ENCODE measurements at regions not wholly inside any gene's neighbourhood (a gene's known extent, or its start where the extent isn't known, plus 50 kb on each side); places are given as distances from the start of the nearest gene placed in this dataset.

- Histone ChIP-seq H3K18ac (ENCODE audit: extremely low read depth, low read length) (no peak overlapping the region), H3K4me1 (replicated peaks in 1 of 4; ENCODE audit: control insufficient read depth in 3 of 4, insufficient read depth in 4 of 4, low read length in 3 of 4) (peaks cover under 1 to 21% (median 9%) of the 10 kb centered on the region in 4 experiments), H2BK5ac (ENCODE audit: low read depth, low read length) (no peak overlapping the region), H3K4me2 (ENCODE audit: insufficient read depth in 1 of 2, low read depth in 2 of 2, low read length in 2 of 2) (no peak overlapping the region), H3K4ac (replicated peaks; ENCODE audit: insufficient read length, low read depth, low read length) (no peak overlapping the region), H4K8ac (ENCODE audit: extremely low read depth, insufficient read depth, low read length) (no peak overlapping the region), H3K4me3 (ENCODE audit: extremely low read depth in 1 of 4, insufficient read depth in 2 of 4, low read depth in 3 of 4, low read length in 4 of 4) (no peak overlapping the region), H2BK12ac (ENCODE audit: low read depth, low read length) (no peak overlapping the region), H3K9ac (replicated peaks in 1 of 4; ENCODE audit: extremely low read depth in 1 of 4, low read depth in 3 of 4, low read length in 3 of 4) (no peak overlapping the region), H3K23me2 (ENCODE audit: low read depth, low read length) (no peaks in the 10 kb centered on the region), H4K91ac (replicated peaks; ENCODE audit: insufficient read length, low read length) (no peak overlapping the region), H4K20me1 (replicated peaks in 1 of 2; ENCODE audit: control insufficient read depth in 1 of 2, insufficient read depth in 2 of 2, low read length in 2 of 2) (no peaks in the 10 kb centered on the region), H3K79me2 (ENCODE audit: control insufficient read depth in 1 of 2, insufficient read depth in 2 of 2, low read length in 2 of 2) (no peaks in the 10 kb centered on the region), H3K79me1 (ENCODE audit: low read depth, low read length) (no peaks in the 10 kb centered on the region), H3K36me3 (ENCODE audit: control insufficient read depth in 2 of 4, insufficient read depth in 4 of 4, low read length in 3 of 4) (no peaks in the 10 kb centered on the region), H3K27me3 (replicated peaks in 1 of 4; ENCODE audit: control insufficient read depth in 3 of 4, extremely low read depth in 1 of 4, insufficient read depth in 3 of 4, low read length in 3 of 4) (no peaks in the 10 kb centered on the region), H2BK120ac (replicated peaks; ENCODE audit: low read depth, low read length) (no peak overlapping the region), H3K9me3 (ENCODE audit: insufficient read depth in 2 of 2, low read depth in 1 of 2, low read length in 1 of 2) (no peaks in the 10 kb centered on the region), H2AFZ (ENCODE audit: low read length) (no peak overlapping the region), H3K56ac (replicated peaks; ENCODE audit: insufficient read length, low read depth, low read length) (no peak overlapping the region), H3K27ac (ENCODE audit: low read depth, low read length) (no peak overlapping the region), H2BK15ac (ENCODE audit: low read length) (no peak overlapping the region), H2BK20ac (ENCODE audit: low read length) (no peak overlapping the region), H3K23ac (ENCODE audit: insufficient read length) (no peak overlapping the region), H4K5ac (ENCODE audit: insufficient read length, low read depth, low read length) (no peak overlapping the region), H2AK5ac (ENCODE audit: low read depth, low read length) (no peak overlapping the region), H3K14ac (ENCODE audit: insufficient read length) (no peak overlapping the region)
- no peak for TF ChIP-seq USF2 (IDR thresholded peaks at IDR 0.05; ENCODE audit: low read length)
- no peak for TF ChIP-seq SP2 (IDR thresholded peaks at IDR 0.05; ENCODE audit: low read length)
- no peak for TF ChIP-seq BACH1 (IDR thresholded peaks at IDR 0.05; ENCODE audit: low read length)
- no peak for TF ChIP-seq CHD2 (IDR thresholded peaks at IDR 0.05; ENCODE audit: low read length)
- no peak for TF ChIP-seq CBX5 (IDR thresholded peaks at IDR 0.05; ENCODE audit: low read depth, low read length)
- TF ChIP-seq SAP30 (IDR thresholded peaks at IDR 0.05; ENCODE audit: insufficient read depth, insufficient replicate concordance, low read length), result no peak
- TF ChIP-seq BRCA1 (IDR thresholded peaks at IDR 0.05; ENCODE audit: low read depth, low read length), result no peak
- no peak for TF ChIP-seq KDM5A (IDR thresholded peaks at IDR 0.05; ENCODE audit: low read length)
- no peak for TF ChIP-seq RAD21 (IDR thresholded peaks at IDR 0.05 in 1 of 2, conservative IDR thresholded peaks at IDR 0.05 in 1 of 2; ENCODE audit: low read depth in 2 of 2, low read length in 2 of 2)
- no peak for TF ChIP-seq SP4 (IDR thresholded peaks at IDR 0.05; ENCODE audit: low read length)
- 84% methylated on average over 3 of the region's 3 CpGs; no CpG with 5 or more reads in 1 of the 2 experiments for WGBS, 2 experiments (ENCODE audit: extremely low coverage in 1 of 2, insufficient coverage in 1 of 2, insufficient read length in 1 of 2, insufficient replicate concordance in 2 of 2, low coverage in 1 of 2, low lambda C conversion rate in 2 of 2, missing lambda C conversion rate in 1 of 2)
- FAIRE-seq (no peak), DNase-seq (ENCODE audit: low read depth in 1 of 2, low spot score in 2 of 2) (no peak)
- ChIA-PET POLR2A (ENCODE audit: partially characterized antibody) (no interaction called here), CTCF (ENCODE audit: partially characterized antibody) (no interaction called here)
These were observed 164.2 kb downstream of the ZDHHC21 start for GRCh38 chr9:14529054-14529453.
